HCT116 (cell line): ENCODE measurements at regions not wholly inside any gene's neighbourhood (a gene's known extent, or its start where the extent isn't known, plus 50 kb on each side); places are given as distances from the start of the nearest gene placed in this dataset.

Source experiments
- CEBPB ChIP-seq: IDR thresholded peaks from 2 replicates; pipeline ENCODE4 v1.6.1; 2012; ENCODE audit warnings: low read depth
- EGR1 ChIP-seq: IDR thresholded peaks from 2 replicates; pipeline ENCODE4 v1.6.1; 2012; ENCODE audit warnings: low read depth
- EZH2 ChIP-seq: fragments of 200-600 bp; sonication (generic); IDR thresholded peaks from 2 replicates; pipeline ENCODE4 v1.6.1; 2017; ENCODE audit warnings: antibody characterized with exemption, mixed run types
- MAX ChIP-seq: IDR thresholded peaks from 2 replicates; pipeline ENCODE4 v1.6.1; 2012
- POLR2A ChIP-seq: IDR thresholded peaks from 2 replicates; pipeline ENCODE4 v1.7.0; 2011; ENCODE audit warnings: borderline replicate concordance; ENCODE audit not compliant: insufficient read depth, insufficient read length; ENCODE audit errors: extremely low read depth
- REST ChIP-seq: IDR thresholded peaks from 2 replicates; pipeline ENCODE4 v1.6.1; 2012; ENCODE audit warnings: low read depth
- SIN3A ChIP-seq: IDR thresholded peaks from 2 replicates; pipeline ENCODE4 v1.6.1; 2012; ENCODE audit warnings: low read depth
- SP1 ChIP-seq: IDR thresholded peaks from 2 replicates; pipeline ENCODE4 v1.6.1; 2012; ENCODE audit warnings: low read depth
- SRF ChIP-seq: IDR thresholded peaks from 2 replicates; pipeline ENCODE4 v1.6.1; 2012; ENCODE audit warnings: low read depth
- YY1 ChIP-seq: IDR thresholded peaks from 2 replicates; pipeline ENCODE4 v1.6.1; 2011; ENCODE audit warnings: low read length, low read depth, moderate library complexity, mild to moderate bottlenecking; ENCODE audit not compliant: insufficient replicate concordance; ENCODE audit errors: extremely low read depth
- ZFX ChIP-seq: fragments of 450-650 bp; IDR thresholded peaks from 2 replicates; pipeline ENCODE4 v1.6.1; 2017
- TF ChIP-seq, protein P1 (sequence below), 3 experiments: fragments of 200-600 bp in 1 of 3; sonication (generic) in 1 of 3; IDR thresholded peaks in 2 of 3; conservative IDR thresholded peaks in 1 of 3; 2 replicates each; pipeline ENCODE4 v1.5.1; 2012 to 2017; ENCODE audit warnings: low read depth in 2 of 3, low read length in 2 of 3, antibody characterized with exemption in 1 of 3, borderline replicate concordance in 1 of 3, control low read depth in 1 of 3, mild to moderate bottlenecking in 1 of 3, mixed read lengths in 1 of 3, mixed run types in 1 of 3, moderate library complexity in 1 of 3; ENCODE audit not compliant: insufficient read depth in 1 of 3

DNA sequence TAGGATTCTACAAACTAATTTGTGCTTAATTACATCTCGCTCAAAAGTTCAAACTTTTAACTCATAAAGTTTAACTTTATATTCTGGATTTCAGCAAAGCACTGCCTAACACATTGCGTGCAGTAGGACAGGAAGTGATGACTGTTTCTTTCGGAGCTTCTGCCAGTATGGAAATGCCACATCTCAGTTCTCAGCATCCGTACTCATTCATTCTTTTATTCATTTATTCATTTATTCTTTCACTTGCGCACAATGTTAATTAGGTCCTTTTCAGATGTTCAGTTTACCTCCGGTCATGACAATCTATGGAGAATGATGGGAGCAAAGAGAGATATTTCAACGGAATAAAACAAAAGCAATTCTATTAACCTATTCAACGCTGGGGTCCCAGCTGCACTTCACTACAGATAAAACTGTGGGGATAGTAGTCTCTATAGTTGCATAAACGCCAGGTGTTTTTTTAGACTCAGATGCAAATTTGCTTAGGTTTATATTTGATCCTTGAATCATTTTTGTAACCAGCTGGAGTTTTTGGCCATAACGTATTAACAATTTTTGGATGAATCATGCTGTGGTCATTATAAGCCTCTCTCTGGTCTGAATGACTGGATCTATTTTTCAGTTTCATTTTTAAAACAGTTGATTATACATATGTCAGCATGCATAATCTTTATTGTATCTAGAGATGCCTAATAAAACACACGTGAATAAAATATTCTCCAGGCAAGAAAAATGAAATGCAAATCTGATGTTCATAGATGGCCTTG is 143.9 kb downstream of the KCNJ2 start:
- no peak for TF ChIP-seq SRF
- TF ChIP-seq, protein P1, sequence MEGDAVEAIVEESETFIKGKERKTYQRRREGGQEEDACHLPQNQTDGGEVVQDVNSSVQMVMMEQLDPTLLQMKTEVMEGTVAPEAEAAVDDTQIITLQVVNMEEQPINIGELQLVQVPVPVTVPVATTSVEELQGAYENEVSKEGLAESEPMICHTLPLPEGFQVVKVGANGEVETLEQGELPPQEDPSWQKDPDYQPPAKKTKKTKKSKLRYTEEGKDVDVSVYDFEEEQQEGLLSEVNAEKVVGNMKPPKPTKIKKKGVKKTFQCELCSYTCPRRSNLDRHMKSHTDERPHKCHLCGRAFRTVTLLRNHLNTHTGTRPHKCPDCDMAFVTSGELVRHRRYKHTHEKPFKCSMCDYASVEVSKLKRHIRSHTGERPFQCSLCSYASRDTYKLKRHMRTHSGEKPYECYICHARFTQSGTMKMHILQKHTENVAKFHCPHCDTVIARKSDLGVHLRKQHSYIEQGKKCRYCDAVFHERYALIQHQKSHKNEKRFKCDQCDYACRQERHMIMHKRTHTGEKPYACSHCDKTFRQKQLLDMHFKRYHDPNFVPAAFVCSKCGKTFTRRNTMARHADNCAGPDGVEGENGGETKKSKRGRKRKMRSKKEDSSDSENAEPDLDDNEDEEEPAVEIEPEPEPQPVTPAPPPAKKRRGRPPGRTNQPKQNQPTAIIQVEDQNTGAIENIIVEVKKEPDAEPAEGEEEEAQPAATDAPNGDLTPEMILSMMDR (IDR thresholded peaks at IDR 0.05 in 2 of 3, conservative IDR thresholded peaks at IDR 0.05 in 1 of 3; ENCODE audit: borderline replicate concordance in 1 of 3, insufficient read depth in 1 of 3, low read depth in 2 of 3, low read length in 2 of 3): no peak
- TF ChIP-seq EGR1: no peak
- no peak for TF ChIP-seq YY1
- no peak for TF ChIP-seq POLR2A
- TF ChIP-seq ZFX: no peak
- no peak for TF ChIP-seq SIN3A
- no peak for TF ChIP-seq EZH2
- no peak for TF ChIP-seq SP1
- TF ChIP-seq MAX: no peak
- no peak for TF ChIP-seq CEBPB
- no peak for TF ChIP-seq REST
